ENCODE measurements at regions not wholly inside any gene's neighbourhood (a gene's known extent, or its start where the extent isn't known, plus 50 kb on each side); places are given as distances from the start of the nearest gene placed in this dataset.
"Not testable (repeated sequence)": the region's sequence is repeated elsewhere in the genome, so short reads cannot be mapped to it uniquely, and the experiment has no call there.

DNA sequence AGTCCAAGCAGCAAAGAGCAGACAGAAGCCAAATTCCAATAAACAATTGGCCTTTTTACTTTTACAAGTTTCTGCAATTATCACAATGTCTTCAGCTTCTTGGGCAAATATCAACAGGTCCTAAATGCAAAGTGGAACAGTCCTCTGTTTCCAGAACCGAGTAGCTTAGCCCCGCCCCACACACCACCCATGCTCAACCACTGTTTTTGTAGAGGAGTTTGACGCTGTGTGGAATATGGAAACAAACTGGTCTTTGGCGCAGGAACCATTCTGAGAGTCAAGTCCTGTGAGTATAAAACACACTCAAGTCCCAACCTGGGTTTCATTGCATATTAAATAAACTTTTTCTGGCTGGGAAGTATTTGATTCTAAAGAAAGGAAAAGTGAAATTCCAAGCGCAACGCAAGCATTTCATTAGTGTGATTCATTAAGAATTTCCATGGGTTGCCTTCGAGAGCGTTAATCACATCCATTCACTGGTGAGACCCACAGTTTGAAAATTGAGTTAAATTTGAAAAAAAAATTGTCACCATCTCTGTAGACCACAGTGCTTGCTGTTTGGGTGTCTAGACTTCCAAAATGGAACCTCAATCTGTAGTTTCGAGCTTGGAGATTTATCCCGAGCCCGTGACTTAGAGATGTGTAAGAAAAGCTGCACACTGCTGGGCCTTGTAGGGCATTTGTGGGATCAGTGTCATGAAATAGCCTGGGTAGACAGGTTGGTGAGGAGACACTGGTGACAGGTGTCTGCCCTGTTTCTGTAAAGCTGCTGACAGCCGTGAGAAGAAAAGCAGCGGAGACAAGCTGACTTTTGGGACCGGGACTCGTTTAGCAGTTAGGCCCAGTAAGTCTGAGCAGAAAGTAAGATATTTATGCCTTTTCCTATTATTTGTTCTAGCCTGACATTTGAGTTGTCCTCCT lies 96.1 kb downstream of the DAD1 start:
- DNase-seq (ENCODE audit: low read depth in 4 of 4, low spot score in 2 of 4) = no peak

DNA sequence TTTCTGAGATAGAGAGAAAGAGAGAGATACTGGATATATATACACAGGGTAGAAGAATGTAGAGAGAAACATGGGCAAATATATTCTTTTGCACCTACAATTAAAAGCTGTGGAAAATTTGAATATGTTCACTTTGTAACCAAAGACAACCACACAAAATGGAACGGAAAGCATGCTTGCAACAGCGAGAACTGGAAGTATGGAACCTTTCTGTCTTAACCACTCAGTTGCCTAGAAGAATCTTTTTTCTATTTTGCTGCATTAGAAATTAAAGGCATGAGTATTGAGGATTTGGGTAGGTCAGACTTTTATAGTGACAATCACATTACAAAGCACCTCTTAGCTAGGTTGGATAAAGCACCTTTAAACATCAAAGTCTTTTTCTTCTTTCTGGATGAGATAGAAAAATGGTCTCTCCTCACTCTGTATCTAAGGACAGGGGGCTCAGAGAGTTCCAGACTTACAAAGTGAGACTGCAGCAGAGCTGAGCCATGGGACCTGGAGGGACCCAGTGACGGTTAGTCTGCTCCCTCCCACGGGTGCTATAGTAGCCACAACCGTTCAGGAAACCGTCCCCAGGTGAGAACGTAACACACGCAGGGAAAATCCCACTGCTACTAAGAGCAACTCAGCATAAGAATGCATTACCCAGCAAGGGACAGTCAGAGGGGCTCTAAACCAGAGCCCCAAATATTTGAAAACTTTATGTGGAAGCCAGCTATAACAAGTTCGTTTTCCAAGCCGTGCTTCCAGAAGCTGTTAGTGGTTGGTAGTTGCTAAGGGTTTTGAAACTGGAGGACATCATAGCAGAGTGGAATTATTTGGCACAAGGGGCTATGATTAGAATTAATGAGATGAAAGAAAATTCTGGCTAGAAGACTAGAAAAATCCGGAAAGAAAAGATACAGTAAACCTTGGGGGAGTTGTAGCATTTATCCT lies 97.1 kb downstream of the DAD1 start:
- DNase-seq (ENCODE audit: low read depth in 4 of 4, low spot score in 2 of 4) = no peak

- DNase-seq (ENCODE audit: low read depth in 4 of 4, low spot score in 2 of 4) = not testable (repeated sequence)
Measured at GRCh38 chr14:22491053-22491452, 98.0 kb downstream of the DAD1 start.

- no peak for DNase-seq (ENCODE audit: low read depth in 4 of 4, low spot score in 2 of 4)
Measured at GRCh38 chr14:22489957-22490950, 98.8 kb downstream of the DAD1 start.

DNA sequence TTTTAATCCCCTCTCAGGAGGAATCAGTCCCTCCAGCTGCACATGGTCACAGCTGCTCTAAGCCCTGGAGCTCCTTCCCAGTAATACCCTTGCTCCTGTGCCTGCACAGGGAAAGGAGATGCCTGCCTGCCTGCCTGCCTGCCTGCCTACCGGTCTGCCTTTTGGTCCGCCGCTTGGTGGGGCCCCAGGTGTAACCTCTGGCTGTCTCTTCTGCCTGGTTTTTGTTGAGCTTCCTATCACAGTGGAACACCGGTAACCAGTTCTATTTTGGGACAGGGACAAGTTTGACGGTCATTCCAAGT lies 99.8 kb downstream of the DAD1 start:
- DNase-seq (ENCODE audit: low read depth in 4 of 4, low spot score in 2 of 4) = no peak

DNA sequence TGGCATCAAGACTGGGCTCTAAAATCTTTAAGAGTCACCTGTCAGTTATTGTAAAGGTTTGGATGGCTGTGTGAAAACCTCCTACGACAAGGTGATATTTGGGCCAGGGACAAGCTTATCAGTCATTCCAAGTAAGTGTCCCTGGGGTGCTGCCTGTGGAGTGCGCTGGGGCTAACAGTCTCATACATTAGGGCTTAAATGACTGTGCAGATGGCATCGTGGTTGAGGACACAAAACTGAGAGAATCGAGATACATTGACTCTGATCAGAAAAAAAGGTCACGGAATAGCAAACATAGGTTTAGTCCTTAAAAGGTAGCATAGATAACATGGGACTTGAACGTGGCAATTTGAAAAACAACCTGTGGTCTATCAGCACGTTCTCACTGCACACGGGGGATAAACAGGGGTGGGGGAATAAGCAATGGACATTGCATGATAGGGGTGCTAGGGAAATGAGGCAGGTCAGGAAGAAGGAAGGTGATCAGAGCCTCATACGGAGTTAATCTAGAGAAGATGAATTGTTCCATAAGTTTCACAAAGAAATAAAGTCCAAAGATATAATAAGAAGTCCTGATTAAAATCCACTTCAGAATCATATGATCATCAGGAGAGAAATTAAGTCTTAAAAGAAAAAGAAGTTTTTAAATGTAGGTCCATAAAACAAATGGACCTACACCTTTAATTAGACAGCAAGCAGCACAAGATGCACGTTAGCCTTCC lies 100.3 kb downstream of the DAD1 start:
- DNase-seq (ENCODE audit: low read depth in 4 of 4, low spot score in 2 of 4) = no peak

- no peak for DNase-seq (ENCODE audit: low read depth in 4 of 4, low spot score in 2 of 4)
Measured at GRCh38 chr14:22487941-22488340, 101.1 kb downstream of the DAD1 start.

- no peak for DNase-seq (ENCODE audit: low read depth in 4 of 4, low spot score in 2 of 4)
Measured at GRCh38 chr14:22487401-22487800, 101.6 kb downstream of the DAD1 start.

DNA sequence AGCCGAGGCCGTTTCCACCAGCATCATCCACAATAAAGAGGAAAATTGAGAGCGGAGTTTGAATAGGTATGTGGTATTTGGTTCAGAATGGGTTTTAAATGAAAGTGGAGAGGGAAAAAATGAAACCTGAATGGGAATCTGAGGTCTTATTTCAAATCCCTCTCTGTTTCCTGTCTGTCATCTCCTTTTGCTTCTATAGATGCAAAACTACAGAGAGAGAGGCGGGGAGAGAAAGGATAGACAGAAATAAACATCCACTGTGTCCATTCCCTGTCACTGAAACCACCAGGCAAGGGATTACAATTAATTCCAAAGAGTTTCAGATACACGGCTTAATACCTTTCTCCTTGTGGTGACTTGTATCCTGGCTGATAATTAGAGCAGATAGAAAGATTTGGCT lies 102.3 kb downstream of the DAD1 start:
- no peak for DNase-seq (ENCODE audit: low read depth in 4 of 4, low spot score in 2 of 4)

GRCh38 chr14:22485649-22486048 lies 103.4 kb downstream of the DAD1 start:
- no peak for DNase-seq (ENCODE audit: low read depth in 4 of 4, low spot score in 2 of 4)

GRCh38 chr14:22485178-22485577 lies 103.8 kb downstream of the DAD1 start:
- DNase-seq (ENCODE audit: low read depth in 4 of 4, low spot score in 2 of 4) = no peak

DNA sequence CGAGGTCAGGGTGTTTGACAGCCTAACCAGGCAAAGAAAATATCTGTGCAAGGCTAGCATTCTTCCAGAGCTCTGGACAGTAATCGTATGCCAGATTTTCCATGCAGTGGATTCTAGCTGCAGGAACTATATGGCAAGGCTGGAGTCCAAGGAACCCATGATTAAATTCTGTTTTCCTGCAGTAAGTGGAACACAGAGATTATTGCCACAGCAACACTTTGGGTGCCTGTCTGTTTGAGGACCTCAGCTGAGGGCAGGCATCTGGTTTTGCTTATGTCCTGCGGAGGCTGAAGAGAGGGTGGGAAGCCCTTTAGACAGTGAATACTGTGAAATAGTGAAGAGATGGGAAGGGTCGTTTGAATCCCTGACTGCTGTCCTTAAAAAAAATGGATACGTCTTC lies 104.4 kb downstream of the DAD1 start:
- no peak for DNase-seq (ENCODE audit: low read depth in 4 of 4, low spot score in 2 of 4)

- no peak for DNase-seq (ENCODE audit: low read depth in 4 of 4, low spot score in 2 of 4)
Measured at GRCh38 chr14:22483863-22484593, 105.0 kb downstream of the DAD1 start.

DNA sequence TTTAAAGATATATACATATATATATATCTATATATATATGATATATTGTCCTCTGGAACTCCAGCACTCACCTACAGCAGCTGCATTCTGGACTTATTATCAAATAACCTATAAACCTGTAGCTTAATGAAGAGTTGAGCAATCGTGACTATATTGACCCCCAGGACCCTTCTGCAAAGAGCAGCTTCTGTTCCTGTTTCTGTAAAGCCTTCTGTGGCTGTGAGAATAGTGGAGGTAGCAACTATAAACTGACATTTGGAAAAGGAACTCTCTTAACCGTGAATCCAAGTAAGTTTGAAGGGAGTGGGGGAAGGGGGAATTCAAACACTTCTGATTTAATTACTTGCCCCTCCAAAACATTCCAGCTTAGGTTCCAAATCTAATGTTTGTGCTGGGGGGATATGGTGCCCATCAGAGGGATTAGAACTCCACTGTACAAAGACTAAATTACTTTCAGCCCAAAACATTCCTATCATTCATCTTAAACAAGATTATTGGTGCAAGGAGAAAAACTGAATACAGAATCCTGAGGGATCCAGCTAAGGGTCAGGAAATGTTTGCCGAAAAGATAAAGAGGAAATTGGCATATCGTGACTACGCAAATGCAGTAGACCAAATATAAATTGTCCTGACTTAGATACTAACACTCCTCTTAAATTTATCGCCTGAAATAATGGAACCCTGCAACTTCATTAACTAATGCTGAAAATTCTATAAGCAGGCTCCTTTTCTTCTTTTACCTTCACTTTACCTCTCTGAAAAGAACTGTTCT lies 106.1 kb downstream of the DAD1 start:
- DNase-seq (ENCODE audit: low read depth in 4 of 4, low spot score in 2 of 4) = no peak

- DNase-seq (ENCODE audit: low read depth in 4 of 4, low spot score in 2 of 4) = no peak
Measured at GRCh38 chr14:22482085-22482694, 106.8 kb downstream of the DAD1 start.

GRCh38 chr14:22481546-22481945 lies 107.5 kb downstream of the DAD1 start:
- no peak for DNase-seq (ENCODE audit: low read depth in 4 of 4, low spot score in 2 of 4)

DNA sequence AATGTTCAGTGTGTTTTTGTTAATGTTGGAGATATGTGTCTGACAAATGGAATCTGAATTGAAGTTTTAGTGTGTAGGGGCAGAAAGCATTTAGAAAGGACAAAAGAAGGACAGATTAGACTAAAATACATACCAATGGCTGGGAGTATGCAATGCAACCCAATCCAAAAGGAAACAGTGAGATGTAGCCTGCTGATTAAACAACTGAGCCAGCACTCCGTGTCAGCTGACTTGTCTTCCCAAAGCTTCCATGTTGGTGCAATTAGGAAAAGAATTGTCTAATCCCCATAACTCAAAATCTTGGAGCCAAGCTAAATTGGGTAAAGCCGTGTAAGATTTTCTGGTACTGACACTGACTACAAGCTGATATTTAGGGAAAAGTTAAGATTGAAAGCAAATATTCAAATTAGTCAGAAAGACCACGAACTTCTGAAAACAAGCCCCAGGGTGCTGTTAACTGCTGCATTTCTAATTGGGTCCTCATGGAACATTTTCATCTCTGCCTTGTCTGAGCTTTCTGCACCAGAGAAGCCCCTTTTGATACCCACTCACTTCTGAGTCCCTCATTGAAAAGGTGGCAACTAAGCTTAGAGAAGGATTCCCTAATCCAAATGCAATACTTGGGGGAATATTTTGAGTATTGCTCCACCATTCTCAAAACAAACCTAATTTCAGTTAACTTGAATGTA lies 109.1 kb downstream of the DAD1 start:
- DNase-seq (ENCODE audit: low read depth in 4 of 4, low spot score in 2 of 4) = no peak

Data from left renal cortex interstitium (tissue), 4 donors.